HG02970 (cell line): ENCODE measurements at regions not wholly inside any gene's neighbourhood (a gene's known extent, or its start where the extent isn't known, plus 50 kb on each side); places are given as distances from the start of the nearest gene placed in this dataset.
"Not testable (repeated sequence)": the region's sequence is repeated elsewhere in the genome, so short reads cannot be mapped to it uniquely, and the experiment has no call there.

Experiments used
- ATAC-seq: cut with Tn5 transposase; IDR thresholded peaks from one replicate; pipeline ENCODE4 v1.9.1; 2021; ENCODE audit warnings: mild to moderate bottlenecking, moderate library complexity, moderate number of reproducible peaks; ENCODE audit not compliant: unreplicated experiment, low FRiP score

- no peak for ATAC-seq
These were observed 246.9 kb upstream of the RREB1 start for GRCh38 chr6:6860863-6861262.

- no peak for ATAC-seq
These were observed 246.3 kb upstream of the RREB1 start for GRCh38 chr6:6861351-6861894.

GRCh38 chr6:6861995-6862394, 245.8 kb upstream of the RREB1 start:
- ATAC-seq: no peak

DNA sequence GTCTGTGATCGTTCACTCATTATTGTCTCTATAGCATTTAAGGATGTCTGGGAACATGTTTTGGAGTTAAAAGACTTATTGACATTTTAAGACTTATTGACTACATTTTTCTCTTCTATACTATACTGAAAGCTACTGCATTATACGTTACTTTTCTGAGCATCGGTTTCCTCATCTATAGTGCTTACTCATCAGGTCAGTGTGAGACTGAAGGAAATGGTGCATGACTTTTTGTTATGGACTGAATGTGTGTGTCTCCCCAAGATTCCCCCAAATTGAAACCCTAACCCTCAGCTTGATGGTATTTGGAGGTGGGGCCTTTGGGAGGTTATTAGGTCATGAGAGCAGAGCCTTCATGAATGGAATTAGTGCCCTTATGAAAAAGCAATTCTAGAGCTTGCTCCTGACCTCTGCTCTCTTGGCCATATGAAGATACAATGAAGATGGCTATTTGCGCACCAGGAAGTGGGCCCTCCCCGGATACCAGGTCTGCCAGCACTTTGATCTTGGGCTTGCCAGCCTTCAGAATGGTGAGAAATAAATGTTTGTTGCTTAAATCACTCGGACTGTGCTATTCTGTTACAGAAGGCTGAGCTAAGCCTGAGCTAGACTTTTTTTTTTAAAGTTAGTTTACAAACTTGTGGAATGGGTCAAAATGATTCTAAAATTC, 243.7 kb upstream of the RREB1 start:
- ATAC-seq: no peak

DNA sequence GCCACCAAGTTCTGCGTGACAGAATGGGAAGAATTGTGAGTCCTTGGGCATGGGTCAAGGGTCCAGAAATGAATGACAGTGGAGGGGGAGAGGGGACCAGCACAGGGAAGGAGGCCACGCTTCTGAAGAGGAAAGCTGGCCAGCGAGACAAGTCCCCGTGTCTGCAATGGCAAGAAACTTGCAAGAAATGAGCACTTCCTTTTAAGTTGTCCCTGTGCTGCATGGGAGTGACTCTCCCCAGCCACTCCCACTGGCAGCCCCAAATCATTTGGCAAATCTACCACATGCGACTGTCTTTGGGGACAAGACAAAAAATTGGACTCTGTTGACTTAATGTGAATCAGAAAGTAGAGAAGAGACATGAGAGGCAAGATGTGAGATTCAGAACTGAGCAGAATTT, 242.2 kb upstream of the RREB1 start:
- ATAC-seq: no peak

GRCh38 chr6:6866656-6867403, 240.9 kb upstream of the RREB1 start:
- ATAC-seq: no peak

DNA sequence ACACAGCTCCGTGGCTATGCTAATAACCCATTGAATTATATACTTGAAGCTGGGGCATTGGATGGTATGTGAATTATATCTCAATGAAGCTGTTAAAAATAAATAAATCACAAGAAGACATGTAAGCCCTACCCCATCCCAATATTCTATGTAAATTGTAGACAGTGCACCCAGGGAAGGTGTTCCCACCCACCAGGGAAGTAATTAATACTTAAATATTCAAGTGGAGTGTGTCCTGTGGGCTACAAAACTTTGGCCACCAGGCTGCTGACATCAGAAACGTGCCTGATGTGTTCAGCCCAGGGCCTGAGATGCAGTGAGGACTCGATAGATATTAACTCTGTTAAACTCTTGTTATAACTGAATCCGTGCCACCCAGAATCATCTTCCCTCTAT, 240.4 kb upstream of the RREB1 start:
- ATAC-seq: no peak

- no peak for ATAC-seq
These were observed 238.7 kb upstream of the RREB1 start for GRCh38 chr6:6869094-6869493.

DNA sequence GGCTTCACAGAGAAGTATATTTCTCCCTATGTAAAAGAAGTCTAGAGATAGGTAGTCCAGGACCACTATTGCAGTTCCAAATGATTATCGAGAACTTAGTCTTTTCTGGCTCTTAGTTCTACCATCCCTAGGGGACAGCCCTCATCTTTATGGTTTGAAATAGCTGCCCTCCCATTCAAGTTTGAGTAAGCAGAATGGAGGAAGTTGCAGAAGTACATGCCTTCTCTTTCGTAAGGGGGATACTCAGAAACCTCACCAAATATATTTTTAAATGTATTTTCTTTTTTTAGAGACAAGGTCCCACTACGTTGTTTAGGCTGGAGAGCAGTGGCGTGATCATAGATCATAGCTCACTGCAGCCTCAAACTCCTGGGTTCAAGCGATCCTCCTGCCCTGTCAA, 236.8 kb upstream of the RREB1 start:
- no peak for ATAC-seq

DNA sequence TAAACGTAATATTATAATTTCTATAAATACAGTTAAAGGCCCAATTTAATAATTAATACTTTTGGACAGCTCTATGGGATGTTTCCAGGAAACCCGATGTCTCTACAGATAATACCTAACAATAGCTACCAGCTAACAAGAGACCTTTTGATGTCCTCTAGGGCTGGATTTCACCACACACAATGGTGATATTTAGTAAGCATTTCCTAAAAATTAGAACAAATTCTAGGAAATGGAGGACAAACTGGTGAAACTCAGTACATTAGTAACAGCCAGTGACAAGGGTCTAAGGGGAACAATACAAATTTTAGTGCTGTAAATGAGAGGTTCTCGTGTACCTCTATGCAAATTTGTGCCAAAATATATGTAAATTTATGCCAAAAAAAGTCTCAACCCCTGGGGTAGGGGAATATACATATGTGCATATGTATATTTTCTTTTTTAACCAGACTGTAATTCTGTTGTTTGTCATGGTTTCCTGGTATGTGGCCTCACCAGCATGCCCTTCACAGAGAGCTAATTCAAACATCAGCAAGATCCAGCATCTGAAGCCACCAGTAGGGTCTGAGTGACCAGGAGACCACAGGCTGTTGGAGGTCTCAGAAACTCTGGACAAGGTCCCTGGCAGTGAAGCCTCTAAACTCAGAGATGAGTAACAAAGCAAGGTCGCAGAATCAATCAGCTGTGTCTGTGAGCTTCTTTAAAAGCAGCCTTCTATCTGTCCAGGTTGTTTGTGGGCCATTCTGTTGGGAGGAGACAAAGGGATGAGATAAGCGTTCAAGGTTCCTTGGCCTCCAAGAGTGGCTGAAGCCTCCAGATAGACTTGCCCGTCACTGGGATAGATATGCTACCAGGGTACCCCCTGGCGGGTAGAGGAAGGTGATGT, 235.1 kb upstream of the RREB1 start:
- ATAC-seq: no peak

DNA sequence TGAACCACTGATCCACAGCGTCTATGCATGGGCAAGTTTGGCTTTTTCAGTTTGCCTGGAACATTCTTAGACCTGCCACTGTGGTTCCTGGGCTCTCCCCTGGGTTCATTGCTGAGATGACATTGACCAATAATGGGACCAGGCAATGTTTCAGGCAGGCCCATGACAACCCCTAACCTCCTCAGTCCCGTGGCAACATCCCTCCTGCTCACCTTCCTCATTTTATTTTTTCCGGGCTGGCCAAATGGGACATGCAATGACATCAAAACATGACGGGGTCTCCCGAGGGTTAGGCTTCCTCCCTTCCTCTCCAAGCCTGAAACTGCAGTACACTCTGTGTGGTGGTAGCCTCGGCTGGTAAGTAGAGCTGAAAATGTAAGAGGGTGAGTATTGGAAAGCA, 234.0 kb upstream of the RREB1 start:
- ATAC-seq: no peak

DNA sequence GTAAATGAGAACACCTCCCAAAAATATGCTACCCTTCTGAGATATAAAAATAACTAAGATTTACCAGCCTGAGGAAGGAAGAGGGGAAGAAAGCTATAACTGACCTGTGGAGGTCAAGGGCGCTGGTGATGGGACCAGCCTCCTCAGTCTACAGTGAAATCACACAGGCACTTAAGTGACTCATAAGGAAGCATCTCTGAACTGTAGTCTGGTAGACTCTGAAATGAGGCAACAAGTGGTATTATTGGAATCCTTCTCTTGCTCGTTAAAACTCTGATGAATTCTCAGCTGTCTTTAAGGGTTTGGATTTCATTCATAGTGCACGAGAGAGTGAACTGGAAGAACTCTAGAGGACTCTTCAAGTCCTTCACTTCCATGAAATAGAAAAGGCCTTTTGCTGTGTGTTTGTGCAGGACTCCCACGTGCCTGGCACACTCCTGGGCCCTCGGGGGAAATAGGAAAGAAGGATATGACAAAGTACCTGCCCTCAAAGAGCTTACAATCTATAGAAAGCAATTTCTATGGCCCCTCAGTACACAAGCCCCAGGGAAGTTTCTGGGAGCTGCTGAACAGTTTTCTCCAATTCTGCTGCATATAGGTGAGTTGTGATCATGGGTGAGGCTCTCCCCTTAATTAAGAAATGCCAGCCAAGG, 231.8 kb upstream of the RREB1 start:
- no peak for ATAC-seq

DNA sequence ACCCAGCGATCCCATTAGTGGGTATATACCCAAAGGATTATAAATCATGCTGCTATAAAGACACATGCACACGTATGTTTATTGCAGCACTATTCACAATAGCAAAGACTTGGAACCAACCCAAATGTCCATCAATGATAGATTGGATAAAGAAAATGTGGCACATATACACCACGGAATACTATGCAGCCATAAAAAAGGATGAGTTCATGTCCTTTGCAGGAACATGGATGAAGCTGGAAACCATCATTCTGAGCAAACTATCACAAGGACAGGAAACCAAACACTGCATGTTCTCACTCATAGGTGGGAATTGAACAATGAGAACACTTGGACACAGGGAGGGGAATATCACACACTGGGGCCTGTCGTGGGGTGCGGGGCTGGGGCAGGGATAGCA, 230.0 kb upstream of the RREB1 start:
- not testable (repeated sequence) for ATAC-seq

DNA sequence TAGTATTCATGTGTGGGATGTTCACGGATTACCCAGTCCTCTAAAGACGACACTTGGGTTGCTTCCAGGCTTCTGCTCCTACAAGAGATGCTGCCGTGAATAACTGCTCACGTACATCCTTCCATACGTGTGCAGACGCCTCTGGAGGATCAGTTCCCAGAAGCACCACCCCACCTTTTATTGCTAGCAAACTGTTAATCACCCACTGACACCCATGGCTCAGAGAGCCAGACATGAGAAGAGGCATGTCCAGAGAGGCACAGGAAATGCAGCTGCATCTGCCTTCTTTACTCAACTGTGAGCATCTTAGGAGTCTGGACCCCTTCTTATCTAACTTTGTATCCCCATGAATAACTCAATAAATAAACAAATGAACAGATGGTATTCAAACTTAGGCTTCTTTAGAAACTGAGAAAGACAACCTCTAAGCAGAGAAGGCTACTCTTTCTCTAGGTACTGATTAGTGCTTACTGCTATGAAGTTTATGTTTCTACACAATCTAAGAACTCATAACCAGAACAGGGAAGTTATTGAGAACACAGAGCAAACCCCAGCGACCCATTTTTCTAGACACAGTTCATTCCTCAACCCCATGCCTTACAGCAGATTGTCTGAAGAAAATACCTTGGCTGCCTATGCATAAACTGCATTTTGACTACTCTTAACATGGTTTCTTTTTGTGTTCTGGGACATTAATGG, 228.7 kb upstream of the RREB1 start:
- no peak for ATAC-seq

GRCh38 chr6:6879586-6879974, 228.2 kb upstream of the RREB1 start:
- not testable (repeated sequence) for ATAC-seq

DNA sequence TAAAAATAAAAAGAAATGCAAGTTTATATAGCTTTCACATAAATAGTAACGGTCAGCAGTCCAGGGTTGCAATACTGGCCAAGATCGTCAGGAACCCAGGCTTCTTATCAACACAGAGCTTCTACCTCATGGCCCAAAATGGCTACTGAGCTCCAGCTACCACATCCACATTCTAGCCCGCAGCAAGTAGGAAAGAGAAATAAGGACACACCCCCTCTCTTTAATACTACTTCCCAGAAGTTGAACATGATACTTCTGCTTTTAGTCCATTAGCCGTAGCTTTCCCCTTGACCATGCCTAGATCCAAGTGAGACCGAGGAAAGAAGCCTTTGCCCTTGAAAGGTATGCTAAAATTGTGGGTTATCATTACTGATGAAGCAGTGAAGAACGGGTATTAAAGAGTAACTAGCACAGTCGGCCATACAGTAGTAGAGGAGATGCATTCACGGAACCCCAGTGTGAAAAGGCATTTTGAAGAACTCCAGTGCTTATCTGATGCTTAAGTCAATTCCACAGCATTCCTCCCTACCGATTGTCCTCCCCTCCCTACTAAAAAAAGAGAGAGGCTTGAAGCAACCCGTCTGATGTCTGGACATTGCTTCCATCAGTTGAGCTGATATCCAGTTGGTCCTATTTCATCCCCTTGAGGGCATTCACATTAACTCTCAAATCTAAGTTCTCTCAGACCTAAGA, 226.9 kb upstream of the RREB1 start:
- ATAC-seq: no peak

DNA sequence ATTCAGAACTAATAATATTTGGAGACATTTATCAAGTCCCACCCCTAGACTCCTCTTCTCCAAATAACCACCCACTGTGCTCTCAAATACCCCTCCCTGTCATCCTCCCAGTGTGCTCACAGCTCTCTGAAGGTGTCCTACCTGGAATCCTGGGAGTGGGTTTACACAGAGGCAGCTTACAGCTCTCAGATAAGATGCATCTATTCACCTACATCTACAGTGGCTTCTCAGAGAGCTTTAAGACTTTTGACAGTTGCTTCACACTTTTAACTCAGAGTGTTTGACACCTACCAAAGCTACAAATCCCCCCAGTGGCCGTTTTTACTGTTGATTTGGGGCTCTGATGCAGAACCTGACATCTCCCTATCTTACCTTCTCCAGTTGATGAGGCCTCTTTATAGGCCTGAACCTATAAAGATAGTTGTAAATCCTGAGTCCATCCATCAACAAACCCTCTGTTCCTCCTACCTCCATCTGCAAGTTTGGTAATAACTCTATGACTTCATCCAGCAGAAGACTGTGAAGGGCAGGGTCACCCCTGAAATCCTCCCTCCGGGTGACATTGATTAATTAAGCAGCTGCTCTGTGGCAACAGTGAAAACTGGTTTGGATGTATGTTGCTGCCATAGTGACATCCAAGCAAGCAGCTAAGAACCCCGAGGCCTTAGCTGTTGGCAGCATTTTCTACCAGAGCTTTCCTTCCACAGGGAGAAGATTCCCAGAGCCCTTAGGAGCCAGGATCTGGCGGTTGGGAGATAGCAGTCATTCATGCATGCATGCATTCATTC, 226.1 kb upstream of the RREB1 start:
- no peak for ATAC-seq

DNA sequence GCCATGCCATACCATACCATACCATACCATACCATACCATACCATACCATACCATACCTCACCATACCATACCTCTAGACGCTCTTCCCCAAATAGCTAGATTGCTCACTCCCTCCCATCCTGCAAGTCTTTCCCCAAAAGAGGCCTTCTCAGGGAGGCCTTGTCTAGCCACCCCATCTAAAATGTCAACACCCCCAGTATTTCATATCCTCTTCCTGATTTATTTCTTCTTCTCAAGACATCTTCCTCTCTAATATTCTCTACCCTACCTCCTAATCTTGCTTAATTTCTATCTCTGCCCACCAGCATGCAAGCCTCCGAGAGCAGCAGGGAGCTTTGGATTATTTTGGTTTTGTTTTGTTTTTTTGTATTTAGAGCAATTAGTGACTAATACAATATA, 225.2 kb upstream of the RREB1 start:
- ATAC-seq: no peak

GRCh38 chr6:6883011-6883410, 224.8 kb upstream of the RREB1 start:
- no peak for ATAC-seq
